ENCODE measurements at regions not wholly inside any gene's neighbourhood (a gene's known extent, or its start where the extent isn't known, plus 50 kb on each side); places are given as distances from the start of the nearest gene placed in this dataset.

GRCh38 chr7:55280031-55280454 lies 85.1 kb upstream of the LANCL2 start:
- peak; percentile 70 for TF ChIP-seq CTCF (conservative IDR thresholded peaks at IDR 0.05; ENCODE audit: control insufficient read depth, insufficient read depth, low read depth, low read length)
- peak; percentile 75 for DNase-seq (ENCODE audit: low read depth)
- no peak overlapping the region for H3K4me3 ChIP-seq (ENCODE audit: control insufficient read depth, low read depth, low read length)

- no peak for TF ChIP-seq CTCF (conservative IDR thresholded peaks at IDR 0.05; ENCODE audit: control insufficient read depth, insufficient read depth, low read depth, low read length)
- no peak overlapping the region for H3K4me3 ChIP-seq (ENCODE audit: control insufficient read depth, low read depth, low read length)
- no peak for DNase-seq (ENCODE audit: low read depth)
These were observed 79.5 kb upstream of the LANCL2 start for GRCh38 chr7:55285665-55286064.

- H3K4me3 ChIP-seq (ENCODE audit: control insufficient read depth, low read depth, low read length), result no peak overlapping the region
- DNase-seq (ENCODE audit: low read depth), result no peak
- TF ChIP-seq CTCF (conservative IDR thresholded peaks at IDR 0.05; ENCODE audit: control insufficient read depth, insufficient read depth, low read depth, low read length), result no peak
These were observed 78.5 kb upstream of the LANCL2 start for GRCh38 chr7:55286666-55287065.

GRCh38 chr7:55288070-55288824 lies 76.9 kb upstream of the LANCL2 start:
- no peak overlapping the region for H3K4me3 ChIP-seq (ENCODE audit: control insufficient read depth, low read depth, low read length)
- TF ChIP-seq CTCF (conservative IDR thresholded peaks at IDR 0.05; ENCODE audit: control insufficient read depth, insufficient read depth, low read depth, low read length), result no peak
- peak; percentile 36 for DNase-seq (ENCODE audit: low read depth)

- no peak for DNase-seq (ENCODE audit: low read depth)
- TF ChIP-seq CTCF (conservative IDR thresholded peaks at IDR 0.05; ENCODE audit: control insufficient read depth, insufficient read depth, low read depth, low read length), result no peak
- no peak overlapping the region for H3K4me3 ChIP-seq (ENCODE audit: control insufficient read depth, low read depth, low read length)
These were observed 69.1 kb upstream of the LANCL2 start for GRCh38 chr7:55296070-55296469.

- no peak for TF ChIP-seq CTCF (conservative IDR thresholded peaks at IDR 0.05; ENCODE audit: control insufficient read depth, insufficient read depth, low read depth, low read length)
These were observed 65.7 kb upstream of the LANCL2 start for GRCh38 chr7:55299273-55299967.

More at GRCh38 chr7:55299273-55299967, 65.7 kb upstream of the LANCL2 start:
- no peak overlapping the region for H3K4me3 ChIP-seq (ENCODE audit: control insufficient read depth, low read depth, low read length)
- no peak for DNase-seq (ENCODE audit: low read depth)

Measured in fibroblast of mammary gland (primary cell).